GM21390 (cell line): ENCODE measurements at regions not wholly inside any gene's neighbourhood (a gene's known extent, or its start where the extent isn't known, plus 50 kb on each side); places are given as distances from the start of the nearest gene placed in this dataset.

Experiments used
- ATAC-seq: cut with Tn5 transposase; IDR thresholded peaks from one replicate; pipeline ENCODE4 v1.9.1; 2021; ENCODE audit not compliant: unreplicated experiment

- ATAC-seq, result no peak
Observed at GRCh38 chr7:106797937-106798336, 67.1 kb upstream of the PIK3CG start.

- ATAC-seq, result no peak
Observed at GRCh38 chr7:106802589-106802988, 62.5 kb upstream of the PIK3CG start.

- no peak for ATAC-seq
Observed at GRCh38 chr7:106806556-106806955, 58.5 kb upstream of the PIK3CG start.

GRCh38 chr7:106807474-106807873 lies 57.6 kb upstream of the PIK3CG start:
- no peak for ATAC-seq

GRCh38 chr7:106808967-106809635 lies 56.0 kb upstream of the PIK3CG start:
- no peak for ATAC-seq

GRCh38 chr7:106811472-106811871 lies 53.6 kb upstream of the PIK3CG start:
- no peak for ATAC-seq

- ATAC-seq, result no peak
Observed at GRCh38 chr7:106812027-106812643, 52.9 kb upstream of the PIK3CG start.

- no peak for ATAC-seq
Observed at GRCh38 chr7:106813705-106814305, 51.3 kb upstream of the PIK3CG start.

- ATAC-seq, result no peak
Observed at GRCh38 chr7:106814887-106815286, 50.2 kb upstream of the PIK3CG start.
